ENCODE measurements at regions not wholly inside any gene's neighbourhood (a gene's known extent, or its start where the extent isn't known, plus 50 kb on each side); places are given as distances from the start of the nearest gene placed in this dataset.
"Not testable (repeated sequence)": the region's sequence is repeated elsewhere in the genome, so short reads cannot be mapped to it uniquely, and the experiment has no call there.

GRCh38 chr5:14054965-14055963, 87.9 kb upstream of the TRIO start:
- no peak for DNase-seq (ENCODE audit: low read depth, low spot score)

DNA sequence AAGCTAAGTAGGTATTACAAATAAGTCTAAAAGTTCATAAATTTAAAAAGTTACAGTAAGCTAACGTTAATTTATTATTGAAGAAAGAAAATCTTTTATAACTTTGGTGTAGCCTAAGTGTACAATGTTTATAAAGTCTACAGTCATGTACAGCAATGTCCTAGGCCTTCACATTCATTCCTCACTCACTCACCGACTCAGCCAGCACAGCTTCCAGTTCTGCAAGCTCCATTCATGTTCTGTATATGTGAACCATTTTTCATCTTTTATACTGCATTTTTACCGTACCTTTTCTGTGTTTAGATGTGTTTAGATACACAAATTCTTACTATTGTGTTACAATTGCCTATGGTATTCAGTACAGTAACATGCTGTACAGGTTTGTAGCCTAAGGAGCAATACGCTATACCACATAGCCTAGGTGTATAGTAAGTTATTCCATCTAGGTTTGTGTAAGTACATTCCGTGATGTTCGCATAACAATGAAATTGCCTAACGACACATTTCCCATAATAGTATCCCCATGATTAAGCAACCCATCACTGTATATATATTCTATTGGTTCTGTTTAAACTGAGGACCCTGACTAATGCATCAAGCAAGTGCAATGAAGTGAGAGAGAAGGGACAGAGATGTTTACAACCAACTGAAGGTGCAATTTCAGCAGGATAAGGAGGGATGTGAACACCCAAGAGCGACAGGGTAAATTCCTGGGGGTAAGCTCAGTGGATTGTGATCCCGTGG, 88.9 kb upstream of the TRIO start:
- no peak for DNase-seq (ENCODE audit: low read depth, low spot score)

GRCh38 chr5:14050821-14051220, 92.3 kb upstream of the TRIO start:
- DNase-seq (ENCODE audit: low read depth, low spot score), result no peak

GRCh38 chr5:14048434-14048833, 94.7 kb upstream of the TRIO start:
- no peak for DNase-seq (ENCODE audit: low read depth, low spot score)

DNA sequence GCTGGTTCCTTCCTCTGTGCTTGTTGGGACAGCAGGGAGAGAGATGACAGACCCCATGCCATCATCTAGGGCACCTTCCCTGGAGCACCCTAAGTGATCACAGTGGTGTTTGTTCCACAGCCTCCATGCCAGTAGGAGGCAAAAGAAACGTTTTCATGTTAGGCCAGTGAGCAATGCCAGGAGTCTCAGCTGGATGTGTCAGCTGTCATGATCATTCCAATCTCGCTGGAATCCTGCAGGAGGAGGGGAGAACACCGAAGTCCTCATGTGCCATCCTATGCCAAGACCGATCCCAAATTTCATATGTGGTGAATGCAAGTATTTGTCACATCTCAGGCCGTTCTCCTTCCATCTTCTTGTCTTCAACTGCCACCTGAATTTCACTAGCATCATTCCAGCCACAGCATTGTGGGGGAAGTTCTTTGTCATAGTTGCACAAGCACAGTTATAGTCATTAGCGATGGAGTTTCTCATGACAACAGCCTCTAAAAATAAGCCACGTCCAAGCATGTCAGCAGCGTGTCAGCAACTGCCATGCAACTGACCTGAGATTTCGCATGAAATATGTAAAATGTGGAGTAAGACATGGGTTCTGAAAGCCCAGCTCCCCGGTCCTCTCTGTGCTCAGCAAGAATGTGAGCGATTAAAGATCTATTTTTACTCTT, 97.2 kb upstream of the DNAH5 start:
- no peak for DNase-seq (ENCODE audit: low read depth, low spot score)

GRCh38 chr5:14040542-14040941, 96.1 kb upstream of the DNAH5 start:
- no peak for DNase-seq (ENCODE audit: low read depth, low spot score)

GRCh38 chr5:14039576-14039975, 95.1 kb upstream of the DNAH5 start:
- DNase-seq (ENCODE audit: low read depth, low spot score), result no peak

- DNase-seq (ENCODE audit: low read depth, low spot score), result no peak
These were observed 94.6 kb upstream of the DNAH5 start for GRCh38 chr5:14039063-14039462.

DNA sequence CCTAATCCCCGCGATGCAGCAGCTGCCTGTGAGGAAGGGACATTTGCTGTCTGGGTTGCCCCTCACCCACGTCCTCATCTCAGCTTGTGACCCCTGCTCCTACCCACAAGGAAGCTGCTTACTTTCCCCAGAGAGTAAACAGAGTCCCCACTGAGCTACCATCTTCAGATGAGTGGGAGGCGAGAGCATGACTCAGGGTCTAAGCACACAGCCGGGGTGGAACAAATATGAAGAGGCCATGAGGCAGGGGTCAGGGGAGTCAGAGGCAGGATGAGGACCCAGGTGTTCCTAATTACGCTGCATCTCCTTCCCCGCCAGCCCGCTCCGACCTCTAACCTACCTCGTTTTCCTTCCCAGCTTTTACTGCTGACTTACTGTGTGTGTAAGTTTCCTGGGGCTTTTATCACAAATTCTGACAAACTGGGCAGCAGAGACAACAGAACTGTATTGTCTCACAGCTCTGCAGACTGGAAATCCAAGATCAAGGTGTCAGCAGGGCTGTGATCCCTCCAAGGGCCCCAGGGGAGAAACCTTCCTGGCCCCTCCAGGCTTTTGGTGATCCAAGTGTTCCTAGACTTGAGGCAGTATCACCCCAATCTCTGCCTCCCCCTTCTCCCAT, 94.0 kb upstream of the DNAH5 start:
- no peak for DNase-seq (ENCODE audit: low read depth, low spot score)

- peak; percentile 52 for DNase-seq (ENCODE audit: low read depth, low spot score)
These were observed 92.5 kb upstream of the DNAH5 start for GRCh38 chr5:14036947-14037346.

DNA sequence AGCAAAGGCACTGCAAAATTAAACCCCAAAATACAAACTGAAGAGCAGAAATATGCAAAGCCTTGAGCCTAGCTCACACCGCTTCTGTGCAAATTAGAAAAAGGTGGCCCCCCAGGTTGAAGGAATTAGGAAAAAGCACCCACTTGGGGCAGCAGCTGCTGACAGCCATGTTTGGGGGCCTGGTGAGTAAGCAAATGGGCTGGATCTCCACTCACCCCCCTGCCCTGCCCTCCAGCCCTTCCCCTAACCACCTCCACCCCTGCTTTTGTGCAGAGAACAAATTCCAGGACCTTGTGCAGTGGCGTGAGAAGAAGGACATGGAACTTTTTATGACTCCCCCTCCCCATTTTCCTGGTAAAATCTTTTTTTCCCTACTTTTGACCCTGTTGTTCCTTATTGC, 92.0 kb upstream of the DNAH5 start:
- DNase-seq (ENCODE audit: low read depth, low spot score), result peak; percentile 66

DNA sequence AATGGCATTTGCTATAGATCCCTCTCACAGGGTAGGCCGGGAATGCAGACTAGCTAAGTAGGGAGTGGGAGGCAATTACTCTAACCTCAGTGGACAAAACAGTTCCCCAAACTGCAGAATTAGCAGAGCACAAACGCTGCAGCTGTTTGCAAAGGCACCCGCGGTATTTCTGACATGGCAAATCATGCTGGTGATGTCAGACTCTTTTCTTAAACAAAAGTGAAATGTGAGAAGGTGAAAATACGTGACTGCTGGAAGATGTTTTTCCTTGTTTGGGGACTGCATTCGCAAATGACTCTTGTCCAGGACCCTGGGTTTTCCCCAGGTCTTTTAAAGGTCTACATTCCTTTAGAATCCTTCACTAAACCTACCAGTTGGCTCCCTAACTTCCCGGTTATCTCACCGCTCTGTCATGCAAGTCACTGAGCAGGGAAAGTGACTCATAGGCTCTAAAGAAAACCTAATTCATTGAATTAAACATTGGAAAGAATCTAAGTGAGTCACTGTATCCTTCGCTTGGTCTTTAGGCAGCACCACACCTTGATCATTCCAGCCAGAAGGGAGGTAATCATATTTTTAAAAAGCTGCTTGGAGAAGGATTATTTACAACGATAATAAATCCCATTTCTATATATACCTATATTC, 91.5 kb upstream of the DNAH5 start:
- DNase-seq (ENCODE audit: low read depth, low spot score), result peak; percentile 87

DNA sequence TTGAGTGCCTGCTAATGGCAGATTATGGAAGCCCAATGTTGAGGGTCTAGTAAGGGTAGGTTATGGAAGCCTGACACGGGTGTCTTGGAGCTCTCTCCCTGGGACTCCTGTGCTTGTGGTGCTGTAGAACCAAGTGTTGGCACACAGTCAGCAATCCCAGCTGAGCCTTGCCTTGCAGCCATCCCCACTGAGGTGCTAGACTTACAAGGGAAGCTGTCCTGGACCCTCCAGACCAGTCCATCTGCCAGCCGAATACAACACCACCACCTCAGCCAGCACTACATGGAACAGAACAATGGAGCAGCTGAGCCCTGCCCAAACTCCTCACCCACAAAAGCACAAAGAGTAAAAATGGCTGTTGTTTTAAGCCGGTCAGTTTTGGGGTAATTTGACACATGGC, 90.5 kb upstream of the DNAH5 start:
- no peak for DNase-seq (ENCODE audit: low read depth, low spot score)

DNA sequence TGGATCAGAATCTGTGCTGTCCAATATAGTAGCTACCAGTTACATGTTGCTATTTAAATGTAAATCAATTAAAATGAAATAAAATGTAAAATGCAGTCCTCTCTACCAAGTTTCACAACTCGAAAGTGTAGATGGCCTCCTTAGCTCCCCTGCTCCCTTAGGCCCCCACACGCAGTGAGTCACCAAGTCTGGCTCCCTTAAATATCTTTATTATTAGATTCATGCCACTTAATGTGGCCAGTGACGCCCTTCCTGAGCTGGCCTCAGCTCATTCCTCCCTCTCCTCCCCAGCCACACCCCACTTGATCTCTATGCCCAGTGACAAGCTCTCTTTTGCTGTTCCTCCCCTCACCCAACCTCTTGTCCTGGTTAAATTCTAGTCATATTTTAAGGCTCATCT, 88.4 kb upstream of the DNAH5 start:
- no peak for DNase-seq (ENCODE audit: low read depth, low spot score)

GRCh38 chr5:14028938-14029584, 84.6 kb upstream of the DNAH5 start:
- no peak for DNase-seq (ENCODE audit: low read depth, low spot score)

- DNase-seq (ENCODE audit: low read depth, low spot score), result no peak
These were observed 83.7 kb upstream of the DNAH5 start for GRCh38 chr5:14028188-14028587.

GRCh38 chr5:14025569-14026286, 81.2 kb upstream of the DNAH5 start:
- no peak for DNase-seq (ENCODE audit: low read depth, low spot score)

DNA sequence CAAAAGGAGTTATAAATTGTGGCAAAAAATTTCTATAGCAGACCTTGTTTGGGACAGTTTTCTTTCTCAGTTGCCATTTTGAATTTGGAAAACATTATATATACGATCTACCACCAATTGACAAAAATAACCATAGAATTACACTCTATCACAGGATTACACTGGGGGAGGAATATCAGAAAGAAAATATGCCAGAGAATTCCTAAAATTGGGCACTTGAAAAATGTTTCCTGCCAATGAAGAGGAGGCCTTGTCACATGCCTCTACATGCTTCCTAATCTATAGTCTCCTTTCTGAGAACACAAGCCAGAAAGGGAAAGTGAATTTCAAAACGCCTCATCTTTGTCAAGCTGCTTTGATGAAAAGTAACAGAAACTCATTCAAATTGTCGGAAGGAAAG, 78.5 kb upstream of the DNAH5 start:
- DNase-seq (ENCODE audit: low read depth, low spot score), result no peak

GRCh38 chr5:14020944-14021343, 76.5 kb upstream of the DNAH5 start:
- not testable (repeated sequence) for DNase-seq (ENCODE audit: low read depth, low spot score)

DNA sequence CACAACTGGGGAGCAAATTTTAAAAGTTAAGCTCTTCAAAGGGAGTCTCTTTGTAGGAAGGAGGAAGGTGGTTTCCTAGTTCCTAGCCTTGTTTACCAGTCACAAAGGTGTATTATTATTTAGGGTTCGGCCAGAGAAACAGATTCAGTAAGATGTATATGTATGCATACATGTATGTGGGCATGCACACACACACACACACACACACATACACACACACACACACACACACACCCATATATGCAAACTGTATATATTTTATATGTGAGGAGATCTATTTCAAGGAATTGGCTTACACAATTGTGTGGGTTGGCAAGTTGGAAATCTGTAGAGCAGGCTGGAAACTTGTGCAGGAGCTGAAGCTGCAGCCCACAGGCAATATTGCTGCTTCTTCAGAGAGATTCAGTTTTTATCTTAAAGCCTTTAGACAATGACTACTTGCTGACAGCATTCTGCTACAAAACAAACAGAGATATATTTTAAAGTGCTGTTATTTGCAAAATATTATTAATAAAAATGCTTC, 75.3 kb upstream of the DNAH5 start:
- DNase-seq (ENCODE audit: low read depth, low spot score), result no peak
